GM12878 (cell line): ENCODE measurements at regions not wholly inside any gene's neighbourhood (a gene's known extent, or its start where the extent isn't known, plus 50 kb on each side); places are given as distances from the start of the nearest gene placed in this dataset.

Source experiments
- ATAC-seq: fragments of 200-7000 bp; cut with Tn5 transposase; 3 replicates; pipeline ENCODE4 v1.9.1; 2020; ENCODE audit warnings: mild to moderate bottlenecking, moderate library complexity
- BruUV-seq: library from RNA; stranded (reverse); fragments of 400-500 nt; replicated peaks from 2 replicates; lab custom pipeline; 2021; lab: Mats Ljungman, UMichigan
- CTCF ChIA-PET: fragments of 300-600 bp; sonication (Branson Sonifier 250); formaldehyde crosslinking; extraction: SDS; loops from one replicate; lab custom pipeline; 2021; ENCODE audit warnings: inconsistent platforms; lab: Yijun Ruan, JAX
- POLR2A ChIA-PET: fragments of 350-600 bp; formaldehyde crosslinking; extraction: SDS; loops from one replicate; lab custom pipeline; 2021; ENCODE audit warnings: inconsistent platforms; lab: Charles Lee
- RAD21 ChIA-PET: fragments of 300-600 bp; sonication (Branson Sonifier 250); formaldehyde crosslinking; loops from one replicate; lab custom pipeline; 2023; ENCODE audit warnings: antibody characterized with exemption; ENCODE audit not compliant: unreplicated experiment; lab: Charles Lee
- SMC1A ChIA-PET: fragments of 300-600 bp; sonication (Branson Sonifier 250); formaldehyde crosslinking; loops from one replicate; lab custom pipeline; 2023; ENCODE audit not compliant: unreplicated experiment, uncharacterized antibody; lab: Charles Lee
- DNase-seq: peaks from one replicate; pipeline ENCODE4 v3.0.0-alpha.2; 2011; ENCODE audit warnings: low read depth, low spot score
- FAIRE-seq: peaks from 3 replicates; lab custom pipeline; 2011; peaks lifted over from hg19 to GRCh38; lab: Jason Lieb, UNC
- H2AFZ ChIP-seq: 2 replicates; pipeline ENCODE4 v1.6.0; 2011; ENCODE audit warnings: low read depth, low read length, control low read depth; ENCODE audit not compliant: control insufficient read depth
- H3K27ac ChIP-seq: 2 replicates; pipeline ENCODE4 v1.5.1; 2011; ENCODE audit warnings: control low read depth; ENCODE audit not compliant: control insufficient read depth, insufficient read depth
- H3K27me3 ChIP-seq, 2 experiments: replicated peaks in 1 of 2; 2 replicates each; pipeline versions ENCODE4 v1.6.0 to v1.6.1; 2011; ENCODE audit warnings: low read length in 1 of 2; ENCODE audit not compliant: control insufficient read depth in 2 of 2, insufficient read depth in 2 of 2
- H3K36me3 ChIP-seq, 2 experiments: 2 replicates each; pipeline ENCODE4 v1.5.1; 2011; ENCODE audit warnings: low read length in 1 of 2; ENCODE audit not compliant: control insufficient read depth in 2 of 2, insufficient read depth in 2 of 2
- H3K4me1 ChIP-seq: 2 replicates; pipeline ENCODE4 v1.6.1; 2011; ENCODE audit warnings: mild to moderate bottlenecking, low read length, moderate library complexity, mixed read lengths; ENCODE audit not compliant: control insufficient read depth, insufficient read depth
- H3K4me2 ChIP-seq: 2 replicates; pipeline ENCODE4 v1.6.0; 2011; ENCODE audit warnings: control low read depth; ENCODE audit not compliant: control insufficient read depth, insufficient read depth
- H3K4me3 ChIP-seq: fragments of 200-600 bp; sonication (generic); 2 replicates; pipeline ENCODE4 v1.5.1; 2016
- H3K79me2 ChIP-seq: 2 replicates; pipeline ENCODE4 v1.6.0; 2011; ENCODE audit warnings: low read length; ENCODE audit not compliant: control insufficient read depth, insufficient read depth
- H3K9ac ChIP-seq: 2 replicates; pipeline ENCODE4 v1.8.0; 2011; ENCODE audit warnings: low read length, control low read depth, mixed read lengths; ENCODE audit not compliant: control insufficient read depth, insufficient read depth
- H3K9me3 ChIP-seq: replicated peaks from 3 replicates; pipeline ENCODE4 v1.5.1; 2011; ENCODE audit warnings: mild to moderate bottlenecking, low read length; ENCODE audit not compliant: control insufficient read depth, insufficient read depth
- H4K20me1 ChIP-seq: 2 replicates; pipeline ENCODE4 v1.6.0; 2011; ENCODE audit not compliant: control insufficient read depth, insufficient read depth
- CBFB ChIP-seq: IDR thresholded peaks from 2 replicates; pipeline ENCODE4 v1.6.1; 2016; ENCODE audit warnings: antibody characterized with exemption, low read depth
- CEBPB ChIP-seq, 2 experiments: fragments of 150-350 bp in 1 of 2; IDR thresholded peaks; 2 replicates each; pipeline ENCODE4 v1.6.1; 2012 to 2014; ENCODE audit warnings: low read depth in 2 of 2, low read length in 2 of 2, borderline replicate concordance in 1 of 2, inconsistent platforms in 1 of 2
- CHD1 ChIP-seq: IDR thresholded peaks from 2 replicates; pipeline ENCODE4 v1.6.1; 2012; ENCODE audit warnings: low read depth, low read length, improper control_type of control experiment
- KDM1A ChIP-seq: fragments of 200-600 bp; sonication (generic); IDR thresholded peaks from 2 replicates; pipeline ENCODE4 v1.6.1; 2016; ENCODE audit warnings: borderline replicate concordance
- NR2C1 ChIP-seq: fragments of 450-650 bp; IDR thresholded peaks from 2 replicates; pipeline ENCODE4 v1.6.1; 2017; ENCODE audit warnings: antibody characterized with exemption, mild to moderate bottlenecking, moderate library complexity
- NR2C2 ChIP-seq: IDR thresholded peaks from 2 replicates; pipeline ENCODE4 v1.6.1; 2011; ENCODE audit warnings: borderline replicate concordance, low read depth; ENCODE audit not compliant: control insufficient read depth, insufficient read length
- POLR2AphosphoS5 ChIP-seq: IDR thresholded peaks from 2 replicates; pipeline ENCODE4 v1.6.1; 2011; ENCODE audit warnings: mild to moderate bottlenecking, low read length, inconsistent platforms
- RUNX3 ChIP-seq: IDR thresholded peaks from 2 replicates; pipeline ENCODE4 v1.6.1; 2012; ENCODE audit warnings: low read length, inconsistent platforms
- SIX5 ChIP-seq: IDR thresholded peaks from 2 replicates; pipeline ENCODE4 v1.6.1; 2011; ENCODE audit warnings: mild to moderate bottlenecking, low read depth, low read length, moderate library complexity; ENCODE audit not compliant: severe bottlenecking
- STAT1 ChIP-seq: fragments of 450-650 bp; conservative IDR thresholded peaks from 2 replicates; pipeline ENCODE4 v1.6.1; 2014; ENCODE audit warnings: antibody characterized with exemption, mild to moderate bottlenecking
- TAF1 ChIP-seq: IDR thresholded peaks from 2 replicates; pipeline ENCODE4 v1.6.1; 2011; ENCODE audit warnings: mild to moderate bottlenecking, low read depth, low read length, borderline replicate concordance
- USF1 ChIP-seq: IDR thresholded peaks from 2 replicates; pipeline ENCODE4 v1.6.1; 2011; ENCODE audit warnings: borderline replicate concordance, low read depth, mild to moderate bottlenecking, moderate library complexity, mixed read lengths, low read length; ENCODE audit not compliant: insufficient read depth; ENCODE audit errors: extremely low read length
- ZBTB33 ChIP-seq: fragments of 450-650 bp; IDR thresholded peaks from 2 replicates; pipeline ENCODE4 v1.6.1; 2017; ENCODE audit warnings: mild to moderate bottlenecking
- ZBTB4 ChIP-seq: fragments of 450-650 bp; formaldehyde crosslinking; IDR thresholded peaks from 2 replicates; pipeline ENCODE4 v1.4.0; 2022; ENCODE audit warnings: mild to moderate bottlenecking, moderate library complexity
- WGBS: methylation state at CpG from one replicate; pipeline ENCODE4 v1.1.6; 2016; ENCODE audit warnings: low lambda C conversion rate; ENCODE audit not compliant: insufficient replicate concordance, insufficient coverage; ENCODE audit errors: missing lambda C conversion rate; 5-methylcytosine and 5-hydroxymethylcytosine counted together
- in situ Hi-C: fragments of 300-500 bp; cut with MboI; formaldehyde crosslinking; loops from 9 replicates; pipeline ENCODE4 v1.14.3; 2018; ENCODE audit warnings: mixed read lengths
- intact Hi-C: fragments of 100-400 bp; cut with micrococcal nuclease; formaldehyde crosslinking; loops from one replicate; pipeline ENCODE4 v1.14.2; 2022; ENCODE audit not compliant: unreplicated experiment

GRCh38 chr6:10081075-10081474 lies 333.8 kb downstream of the TFAP2A start:
- POLR2A ChIA-PET, result interaction anchor here (0.6 kb wide), 1 partner anchor 1106 kb away, joined by 3 read pairs; no protein-coding TSS in a partner anchor
- no peaks in the 10 kb centered on the region for H3K4me1 ChIP-seq
- no peaks in the 10 kb centered on the region for H3K36me3 ChIP-seq
- no TSS peak for BruUV-seq
- no peak for DNase-seq
- TF ChIP-seq CEBPB (IDR thresholded peaks at IDR 0.05; ENCODE audit: borderline replicate concordance in 1 of 2, low read depth in 2 of 2, low read length in 2 of 2) (no peak), ZBTB4 (CRISPR knock-in tag) (no peak), NR2C2 (no peak), USF1 (no peak), SIX5 (no peak), STAT1 (no peak), NR2C1 (no peak), POLR2AphosphoS5 (no peak), CHD1 (no peak), CBFB (no peak), ZBTB33 (no peak), RUNX3 (no peak), TAF1 (no peak), KDM1A (no peak)
- no peaks in the 10 kb centered on the region for H4K20me1 ChIP-seq
- H3K4me2 ChIP-seq, result no peak overlapping the region
- no peak overlapping the region for H3K4me3 ChIP-seq
- no peak overlapping the region for H2AFZ ChIP-seq
- CTCF ChIA-PET, result no interaction called here
- SMC1A ChIA-PET, result no interaction called here
- in situ Hi-C loops, result no loop called here
- H3K9ac ChIP-seq, result no peak overlapping the region
- WGBS, result 50% methylated on average over 6 of the region's 6 CpGs
- RAD21 ChIA-PET, result no interaction called here
- no peaks in the 10 kb centered on the region for H3K79me2 ChIP-seq
- no peak overlapping the region for H3K27ac ChIP-seq
- H3K9me3 ChIP-seq, result no peaks in the 10 kb centered on the region
- ATAC-seq, result no peak
- FAIRE-seq, result no peak
- no peaks in the 10 kb centered on the region for H3K27me3 ChIP-seq
- intact Hi-C loops, result no loop called here
